GM23248 (cell line): ENCODE measurements at regions not wholly inside any gene's neighbourhood (a gene's known extent, or its start where the extent isn't known, plus 50 kb on each side); places are given as distances from the start of the nearest gene placed in this dataset.

ENCODE experiments used
- DNase-seq: peaks from one replicate; pipeline ENCODE4 v3.0.0-alpha.2; 2015
- H2AFZ ChIP-seq: fragments of 200-600 bp; sonication (generic); 2 replicates; pipeline ENCODE4 v1.6.1; 2016; ENCODE audit warnings: antibody characterized with exemption
- H3F3A ChIP-seq: fragments of 200-600 bp; sonication (generic); 2 replicates; pipeline ENCODE4 v1.6.1; 2016; ENCODE audit warnings: mild to moderate bottlenecking, antibody characterized with exemption, mixed run types; ENCODE audit not compliant: insufficient read depth
- H3K27ac ChIP-seq: fragments of 200-600 bp; sonication (generic); 2 replicates; pipeline ENCODE4 v1.5.1; 2016; ENCODE audit warnings: mild to moderate bottlenecking
- H3K27me3 ChIP-seq: fragments of 200-600 bp; sonication (generic); replicated peaks from 2 replicates; pipeline ENCODE4 v1.6.1; 2016; ENCODE audit warnings: mild to moderate bottlenecking; ENCODE audit not compliant: insufficient read depth
- H3K36me3 ChIP-seq: fragments of 200-600 bp; sonication (generic); 2 replicates; pipeline ENCODE4 v1.6.1; 2016; ENCODE audit warnings: low read depth, mild to moderate bottlenecking
- H3K4me1 ChIP-seq: fragments of 200-600 bp; sonication (generic); 2 replicates; pipeline ENCODE4 v1.6.1; 2016; ENCODE audit warnings: mild to moderate bottlenecking; ENCODE audit not compliant: insufficient read depth
- H3K4me2 ChIP-seq: fragments of 200-600 bp; sonication (generic); one replicate; pipeline ENCODE4 v1.6.1; 2016; ENCODE audit warnings: mild to moderate bottlenecking; ENCODE audit not compliant: unreplicated experiment
- H3K4me3 ChIP-seq: fragments of 200-600 bp; sonication (generic); 2 replicates; pipeline ENCODE4 v1.5.1; 2016; ENCODE audit warnings: mild to moderate bottlenecking
- H3K79me2 ChIP-seq: fragments of 200-600 bp; sonication (generic); 2 replicates; pipeline ENCODE4 v1.6.1; 2016; ENCODE audit warnings: mild to moderate bottlenecking; ENCODE audit not compliant: insufficient read depth
- H3K9ac ChIP-seq: fragments of 200-600 bp; sonication (generic); 2 replicates; pipeline ENCODE4 v1.6.1; 2016; ENCODE audit warnings: mild to moderate bottlenecking
- H3K9me2 ChIP-seq: fragments of 200-600 bp; sonication (generic); 2 replicates; pipeline ENCODE4 v1.6.1; 2016; ENCODE audit warnings: mixed run types, mild to moderate bottlenecking, moderate library complexity; ENCODE audit not compliant: insufficient read depth
- H3K9me3 ChIP-seq: fragments of 200-600 bp; sonication (generic); one replicate; pipeline ENCODE4 v1.6.1; 2017; ENCODE audit warnings: low read depth
- H4K20me1 ChIP-seq: fragments of 200-600 bp; sonication (generic); 2 replicates; pipeline ENCODE4 v1.6.0; 2016; ENCODE audit not compliant: insufficient read depth
- EZH2 ChIP-seq: fragments of 200-600 bp; sonication (generic); IDR thresholded peaks from 2 replicates; pipeline ENCODE4 v1.6.1; 2018; ENCODE audit warnings: antibody characterized with exemption, mild to moderate bottlenecking; ENCODE audit not compliant: insufficient read depth, poor library complexity, severe bottlenecking
- EZH2phosphoT487 ChIP-seq: fragments of 200-600 bp; sonication (generic); IDR thresholded peaks from 2 replicates; pipeline ENCODE4 v1.6.1; 2018; ENCODE audit warnings: antibody characterized with exemption, moderate library complexity, mild to moderate bottlenecking, low read depth; ENCODE audit not compliant: insufficient read depth
- WGBS, 2 experiments: methylation state at CpG; one replicate each; pipeline ENCODE4 v1.1.6; 2015 to 2017; ENCODE audit warnings: low lambda C conversion rate in 2 of 2, low coverage in 1 of 2; ENCODE audit errors: missing lambda C conversion rate in 2 of 2; 5-methylcytosine and 5-hydroxymethylcytosine counted together
- in situ Hi-C: fragments of 300-500 bp; cut with MboI; formaldehyde crosslinking; loops from 2 replicates; pipeline ENCODE4 v1.15.0; 2020

DNA sequence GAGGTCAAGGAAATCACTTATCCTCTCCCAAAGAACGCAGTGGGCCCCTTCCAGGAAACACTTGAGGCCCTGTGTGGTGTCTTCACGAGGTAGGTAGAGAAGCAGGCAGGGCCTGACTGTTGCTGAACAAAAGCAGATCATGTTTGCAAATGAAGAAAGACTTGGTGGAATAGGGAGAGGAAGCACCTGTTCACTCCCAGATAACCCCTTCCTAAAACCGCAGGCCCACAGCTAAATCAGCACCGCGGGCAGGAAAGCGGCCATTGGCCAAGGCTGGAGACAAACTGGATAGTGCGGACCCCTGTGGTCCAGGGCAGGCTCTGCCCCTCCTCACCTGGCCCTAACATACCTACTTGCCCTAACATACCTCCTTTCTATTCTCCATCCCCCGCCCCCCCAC lies 64.9 kb upstream of the KLHL29 start:
- Histone ChIP-seq H3F3A (no peaks in the 10 kb centered on the region), H3K9me2 (no peaks in the 10 kb centered on the region), H3K4me3 (no peak overlapping the region), H3K79me2 (no peaks in the 10 kb centered on the region), H3K27me3 (peaks cover 22% of the 10 kb centered on the region), H3K9me3 (no peaks in the 10 kb centered on the region), H3K36me3 (no peaks in the 10 kb centered on the region), H3K27ac (no peak overlapping the region), H4K20me1 (no peaks in the 10 kb centered on the region), H3K4me2 (no peak overlapping the region), H2AFZ (no peak overlapping the region), H3K4me1 (no peaks in the 10 kb centered on the region), H3K9ac (no peak overlapping the region)
- 58 to 63% methylated on average over 8 of the region's 8 CpGs for WGBS, 2 experiments
- in situ Hi-C loops = no loop called here
- TF ChIP-seq EZH2 = no peak
- TF ChIP-seq EZH2phosphoT487 = no peak
- no peak for DNase-seq

GRCh38 chr2:23321751-23322150 lies 63.2 kb upstream of the KLHL29 start:
- H3K27me3 ChIP-seq = peaks cover 22% of the 10 kb centered on the region

DNA sequence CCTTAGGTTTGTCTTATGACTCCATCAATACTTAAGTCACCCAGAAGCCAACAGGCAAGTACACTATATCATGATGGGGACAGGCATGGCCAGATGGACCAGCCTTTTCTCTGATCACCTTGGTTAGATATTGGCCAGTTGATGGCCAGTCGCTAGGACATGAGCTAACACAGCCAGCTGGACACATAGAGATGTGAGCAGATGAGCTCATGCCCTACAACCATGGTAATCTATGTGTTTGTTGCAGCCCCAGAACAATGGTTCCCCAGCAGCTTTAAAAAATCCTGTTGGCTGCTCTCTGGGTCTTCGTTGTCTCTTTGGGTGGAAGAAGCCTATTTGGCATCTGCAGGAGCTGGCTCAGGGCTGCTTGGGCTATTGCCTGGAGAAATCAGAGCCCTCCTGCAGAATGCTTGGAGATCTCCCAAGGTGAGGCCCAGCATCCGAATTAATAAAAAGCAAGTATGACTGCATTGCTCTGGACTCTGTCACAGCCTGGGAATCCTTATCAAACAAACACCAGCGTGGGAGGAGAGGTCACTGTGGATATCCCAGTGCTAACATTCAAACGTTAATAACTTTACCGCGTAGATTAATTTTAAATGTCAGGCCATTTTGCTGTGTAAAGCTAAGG lies 62.3 kb upstream of the KLHL29 start:
- WGBS, 2 experiments = 31 to 35% methylated on average over 7 of the region's 7 CpGs
- H3K9me2 ChIP-seq = no peaks in the 10 kb centered on the region
- H3K9me3 ChIP-seq = no peaks in the 10 kb centered on the region
- in situ Hi-C loops = no loop called here
- H4K20me1 ChIP-seq = no peaks in the 10 kb centered on the region
- H3K4me1 ChIP-seq = no peaks in the 10 kb centered on the region
- no peak overlapping the region for H3K27ac ChIP-seq
- H2AFZ ChIP-seq = no peak overlapping the region
- peaks cover 22% of the 10 kb centered on the region for H3K27me3 ChIP-seq
- H3K79me2 ChIP-seq = no peaks in the 10 kb centered on the region
- TF ChIP-seq EZH2phosphoT487 (no peak), EZH2 (no peak)
- no peak overlapping the region for H3K9ac ChIP-seq
- no peaks in the 10 kb centered on the region for H3F3A ChIP-seq
- no peaks in the 10 kb centered on the region for H3K36me3 ChIP-seq
- no peak overlapping the region for H3K4me2 ChIP-seq
- H3K4me3 ChIP-seq = no peak overlapping the region
- no peak for DNase-seq

More at GRCh38 chr2:23321751-23322150, 63.2 kb upstream of the KLHL29 start:
- H3K4me2 ChIP-seq = no peak overlapping the region
- no peak overlapping the region for H2AFZ ChIP-seq
- WGBS, 2 experiments = 75 to 87% methylated on average over 5 of the region's 5 CpGs
- H3K36me3 ChIP-seq = no peaks in the 10 kb centered on the region
- no peak overlapping the region for H3K27ac ChIP-seq
- no peaks in the 10 kb centered on the region for H4K20me1 ChIP-seq
- in situ Hi-C loops = no loop called here
- no peak for TF ChIP-seq EZH2phosphoT487
- H3K4me1 ChIP-seq = no peaks in the 10 kb centered on the region
- H3K4me3 ChIP-seq = no peak overlapping the region
- H3F3A ChIP-seq = no peaks in the 10 kb centered on the region
- no peaks in the 10 kb centered on the region for H3K9me3 ChIP-seq
- no peak overlapping the region for H3K9ac ChIP-seq
- no peak for DNase-seq
- no peaks in the 10 kb centered on the region for H3K79me2 ChIP-seq
- no peaks in the 10 kb centered on the region for H3K9me2 ChIP-seq

- Histone ChIP-seq H3K27me3 (peaks cover 22% of the 10 kb centered on the region), H3K4me1 (no peaks in the 10 kb centered on the region), H3K36me3 (no peaks in the 10 kb centered on the region), H3F3A (no peaks in the 10 kb centered on the region), H3K9me3 (no peaks in the 10 kb centered on the region), H2AFZ (no peak overlapping the region), H3K9me2 (no peaks in the 10 kb centered on the region), H3K79me2 (no peaks in the 10 kb centered on the region), H3K4me2 (no peak overlapping the region), H3K4me3 (no peak overlapping the region), H3K27ac (no peak overlapping the region), H3K9ac (no peak overlapping the region), H4K20me1 (no peaks in the 10 kb centered on the region)
- TF ChIP-seq EZH2 (no peak), EZH2phosphoT487 (no peak)
- 57 to 63% methylated on average over 19 of the region's 19 CpGs for WGBS, 2 experiments
- in situ Hi-C loops = no loop called here
- DNase-seq = no peak
These were observed 61.6 kb upstream of the KLHL29 start for GRCh38 chr2:23323198-23323916.
